ENCODE measurements at regions not wholly inside any gene's neighbourhood (a gene's known extent, or its start where the extent isn't known, plus 50 kb on each side); places are given as distances from the start of the nearest gene placed in this dataset.
"Not testable (repeated sequence)": the region's sequence is repeated elsewhere in the genome, so short reads cannot be mapped to it uniquely, and the experiment has no call there.

GRCh38 chr18:30698571-30698970 lies 344.0 kb downstream of the DSC3 start:
- no peaks in the 10 kb centered on the region for H3K4me1 ChIP-seq (ENCODE audit: insufficient read depth, low read length)
- H3K27me3 ChIP-seq (ENCODE audit: insufficient read depth, low read length): no peaks in the 10 kb centered on the region
- H3K4me3 ChIP-seq (ENCODE audit: low read length): no peak overlapping the region
- H3K9me3 ChIP-seq (ENCODE audit: low read depth, low read length): no peaks in the 10 kb centered on the region

- H3K9me3 ChIP-seq (ENCODE audit: low read depth, low read length): no peaks in the 10 kb centered on the region
- no peak overlapping the region for H3K4me3 ChIP-seq (ENCODE audit: low read length)
- no peaks in the 10 kb centered on the region for H3K4me1 ChIP-seq (ENCODE audit: insufficient read depth, low read length)
- H3K27me3 ChIP-seq (ENCODE audit: insufficient read depth, low read length): no peaks in the 10 kb centered on the region
Measured at GRCh38 chr18:30696201-30696600, 346.3 kb downstream of the DSC3 start.

- Histone ChIP-seq H3K27me3 (ENCODE audit: insufficient read depth, low read length) (no peaks in the 10 kb centered on the region), H3K4me3 (ENCODE audit: low read length) (no peak overlapping the region), H3K9me3 (ENCODE audit: low read depth, low read length) (peaks cover 4% of the 10 kb centered on the region), H3K4me1 (ENCODE audit: insufficient read depth, low read length) (no peaks in the 10 kb centered on the region)
Measured at GRCh38 chr18:30694773-30695172, 347.8 kb downstream of the DSC3 start.

- Histone ChIP-seq H3K4me3 (ENCODE audit: low read length) (no peak overlapping the region), H3K9me3 (ENCODE audit: low read depth, low read length) (peaks cover 4% of the 10 kb centered on the region), H3K27me3 (ENCODE audit: insufficient read depth, low read length) (no peaks in the 10 kb centered on the region), H3K4me1 (ENCODE audit: insufficient read depth, low read length) (no peaks in the 10 kb centered on the region)
Measured at GRCh38 chr18:30689216-30689615, 353.3 kb downstream of the DSC3 start.

GRCh38 chr18:30687501-30687900 lies 355.0 kb downstream of the DSC3 start:
- Histone ChIP-seq H3K4me1 (ENCODE audit: insufficient read depth, low read length) (no peaks in the 10 kb centered on the region), H3K9me3 (ENCODE audit: low read depth, low read length) (peaks cover 4% of the 10 kb centered on the region), H3K4me3 (ENCODE audit: low read length) (no peak overlapping the region), H3K27me3 (ENCODE audit: insufficient read depth, low read length) (no peaks in the 10 kb centered on the region)

- H3K9me3 ChIP-seq (ENCODE audit: low read depth, low read length): no peaks in the 10 kb centered on the region
- H3K27me3 ChIP-seq (ENCODE audit: insufficient read depth, low read length): no peaks in the 10 kb centered on the region
- no peak overlapping the region for H3K4me3 ChIP-seq (ENCODE audit: low read length)
- no peaks in the 10 kb centered on the region for H3K4me1 ChIP-seq (ENCODE audit: insufficient read depth, low read length)
Measured at GRCh38 chr18:30684825-30685481, 357.6 kb downstream of the DSC3 start.

GRCh38 chr18:30683836-30684235 lies 358.7 kb downstream of the DSC3 start:
- Histone ChIP-seq H3K27me3 (ENCODE audit: insufficient read depth, low read length) (no peaks in the 10 kb centered on the region), H3K4me1 (ENCODE audit: insufficient read depth, low read length) (no peaks in the 10 kb centered on the region), H3K4me3 (ENCODE audit: low read length) (no peak overlapping the region), H3K9me3 (ENCODE audit: low read depth, low read length) (no peaks in the 10 kb centered on the region)

GRCh38 chr18:30682672-30683071 lies 359.9 kb downstream of the DSC3 start:
- Histone ChIP-seq H3K4me3 (ENCODE audit: low read length) (no peak overlapping the region), H3K9me3 (ENCODE audit: low read depth, low read length) (no peaks in the 10 kb centered on the region), H3K4me1 (ENCODE audit: insufficient read depth, low read length) (no peaks in the 10 kb centered on the region), H3K27me3 (ENCODE audit: insufficient read depth, low read length) (no peaks in the 10 kb centered on the region)

- no peaks in the 10 kb centered on the region for H3K27me3 ChIP-seq (ENCODE audit: insufficient read depth, low read length)
- H3K4me1 ChIP-seq (ENCODE audit: insufficient read depth, low read length): no peaks in the 10 kb centered on the region
- H3K4me3 ChIP-seq (ENCODE audit: low read length): no peak overlapping the region
- no peaks in the 10 kb centered on the region for H3K9me3 ChIP-seq (ENCODE audit: low read depth, low read length)
Measured at GRCh38 chr18:30679285-30679930, 363.1 kb downstream of the DSC3 start.

- not testable (repeated sequence) for H3K4me1 ChIP-seq (ENCODE audit: insufficient read depth, low read length); H3K27me3 ChIP-seq (ENCODE audit: insufficient read depth, low read length); H3K4me3 ChIP-seq (ENCODE audit: low read length); H3K9me3 ChIP-seq (ENCODE audit: low read depth, low read length)
Measured at GRCh38 chr18:30677813-30678212, 364.7 kb downstream of the DSC3 start.

- Histone ChIP-seq H3K9me3 (ENCODE audit: low read depth, low read length) (no peaks in the 10 kb centered on the region), H3K4me3 (ENCODE audit: low read length) (no peak overlapping the region), H3K27me3 (ENCODE audit: insufficient read depth, low read length) (no peaks in the 10 kb centered on the region), H3K4me1 (ENCODE audit: insufficient read depth, low read length) (no peaks in the 10 kb centered on the region)
Measured at GRCh38 chr18:30676053-30676480, 366.5 kb downstream of the DSC3 start.

GRCh38 chr18:30675493-30675892 lies 367.0 kb downstream of the DSC3 start:
- no peaks in the 10 kb centered on the region for H3K27me3 ChIP-seq (ENCODE audit: insufficient read depth, low read length)
- H3K4me1 ChIP-seq (ENCODE audit: insufficient read depth, low read length): no peaks in the 10 kb centered on the region
- H3K4me3 ChIP-seq (ENCODE audit: low read length): no peak overlapping the region
- H3K9me3 ChIP-seq (ENCODE audit: low read depth, low read length): no peaks in the 10 kb centered on the region

GRCh38 chr18:30675072-30675471 lies 367.5 kb downstream of the DSC3 start:
- Histone ChIP-seq H3K4me3 (ENCODE audit: low read length) (no peak overlapping the region), H3K4me1 (ENCODE audit: insufficient read depth, low read length) (no peaks in the 10 kb centered on the region), H3K9me3 (ENCODE audit: low read depth, low read length) (no peaks in the 10 kb centered on the region), H3K27me3 (ENCODE audit: insufficient read depth, low read length) (no peaks in the 10 kb centered on the region)

- no peaks in the 10 kb centered on the region for H3K9me3 ChIP-seq (ENCODE audit: low read depth, low read length)
- H3K4me1 ChIP-seq (ENCODE audit: insufficient read depth, low read length): no peaks in the 10 kb centered on the region
- no peak overlapping the region for H3K4me3 ChIP-seq (ENCODE audit: low read length)
- no peaks in the 10 kb centered on the region for H3K27me3 ChIP-seq (ENCODE audit: insufficient read depth, low read length)
Measured at GRCh38 chr18:30674596-30674995, 367.9 kb downstream of the DSC3 start.

GRCh38 chr18:30672439-30672838 lies 370.1 kb downstream of the DSC3 start:
- H3K4me1 ChIP-seq (ENCODE audit: insufficient read depth, low read length); H3K27me3 ChIP-seq (ENCODE audit: insufficient read depth, low read length); H3K9me3 ChIP-seq (ENCODE audit: low read depth, low read length); H3K4me3 ChIP-seq (ENCODE audit: low read length): not testable (repeated sequence)

- Histone ChIP-seq H3K9me3 (ENCODE audit: low read depth, low read length) (no peaks in the 10 kb centered on the region), H3K4me3 (ENCODE audit: low read length) (no peak overlapping the region), H3K27me3 (ENCODE audit: insufficient read depth, low read length) (no peaks in the 10 kb centered on the region), H3K4me1 (ENCODE audit: insufficient read depth, low read length) (no peaks in the 10 kb centered on the region)
Measured at GRCh38 chr18:30658306-30658705, 384.2 kb downstream of the DSC3 start.

All from mononuclear cell (primary cell).